PC-9 (cell line): ENCODE measurements at regions not wholly inside any gene's neighbourhood (a gene's known extent, or its start where the extent isn't known, plus 50 kb on each side); places are given as distances from the start of the nearest gene placed in this dataset.

Experiments used
- CTCF ChIP-seq: fragments of 200-600 bp; sonication (generic); conservative IDR thresholded peaks from 2 replicates; pipeline ENCODE4 v1.6.1; 2017; ENCODE audit warnings: mixed run types, antibody characterized with exemption, mild to moderate bottlenecking, moderate library complexity
- EZH2 ChIP-seq: fragments of 200-600 bp; sonication (generic); IDR thresholded peaks from 2 replicates; pipeline ENCODE4 v1.8.0; 2017; ENCODE audit warnings: antibody characterized with exemption, low read depth

GRCh38 chr18:73626221-73626620 is 521.4 kb downstream of the FBXO15 start:
- TF ChIP-seq CTCF (no peak), EZH2 (no peak)
